UCSD-AML1 (cell line): ENCODE measurements at regions not wholly inside any gene's neighbourhood (a gene's known extent, or its start where the extent isn't known, plus 50 kb on each side); places are given as distances from the start of the nearest gene placed in this dataset.
"Not testable (repeated sequence)": the region's sequence is repeated elsewhere in the genome, so short reads cannot be mapped to it uniquely, and the experiment has no call there.

Source experiments
- DNase-seq: peaks from one replicate; lab custom pipeline; 2025; ENCODE audit not compliant: unreplicated experiment; lab: John Stamatoyannopoulos, UW

DNA sequence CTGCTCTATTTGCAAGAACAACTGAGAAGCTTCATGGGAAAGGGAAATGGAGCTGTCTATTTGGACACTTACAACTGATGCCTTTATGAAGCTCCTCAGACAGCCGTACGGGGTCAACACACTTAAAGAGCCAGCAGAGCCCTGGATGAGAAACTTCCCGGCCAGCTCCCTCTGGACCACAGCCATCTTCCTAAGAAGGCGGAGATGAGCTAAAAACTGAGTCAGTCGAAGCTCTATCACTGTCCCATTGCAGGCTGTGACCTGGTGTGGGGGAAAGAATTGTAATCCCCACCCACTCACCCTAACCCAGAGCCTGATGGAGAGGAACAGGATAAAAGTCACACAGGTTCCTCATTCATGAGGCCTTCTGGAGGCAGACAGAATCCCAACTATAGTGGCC, 360.4 kb upstream of the JARID2 start:
- DNase-seq: no peak

DNA sequence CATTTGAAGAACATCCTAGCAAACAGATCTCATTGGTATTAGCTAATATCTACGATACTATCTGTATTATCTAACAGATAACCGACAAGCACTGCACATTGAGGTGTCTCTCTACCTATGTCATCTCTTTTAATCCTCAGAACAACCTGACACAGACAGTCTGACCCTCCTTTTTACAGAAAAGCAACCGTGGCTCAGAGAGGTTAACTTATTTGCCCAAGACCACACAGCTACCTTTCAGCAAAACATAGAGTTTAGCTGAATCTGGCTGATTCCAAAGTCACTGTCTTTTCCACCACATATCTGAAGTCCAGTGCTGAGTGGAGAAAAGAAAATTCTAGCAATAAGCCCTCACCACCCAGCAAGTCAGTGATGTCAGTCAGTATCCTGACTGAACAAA, 358.7 kb upstream of the JARID2 start:
- DNase-seq: no peak

DNA sequence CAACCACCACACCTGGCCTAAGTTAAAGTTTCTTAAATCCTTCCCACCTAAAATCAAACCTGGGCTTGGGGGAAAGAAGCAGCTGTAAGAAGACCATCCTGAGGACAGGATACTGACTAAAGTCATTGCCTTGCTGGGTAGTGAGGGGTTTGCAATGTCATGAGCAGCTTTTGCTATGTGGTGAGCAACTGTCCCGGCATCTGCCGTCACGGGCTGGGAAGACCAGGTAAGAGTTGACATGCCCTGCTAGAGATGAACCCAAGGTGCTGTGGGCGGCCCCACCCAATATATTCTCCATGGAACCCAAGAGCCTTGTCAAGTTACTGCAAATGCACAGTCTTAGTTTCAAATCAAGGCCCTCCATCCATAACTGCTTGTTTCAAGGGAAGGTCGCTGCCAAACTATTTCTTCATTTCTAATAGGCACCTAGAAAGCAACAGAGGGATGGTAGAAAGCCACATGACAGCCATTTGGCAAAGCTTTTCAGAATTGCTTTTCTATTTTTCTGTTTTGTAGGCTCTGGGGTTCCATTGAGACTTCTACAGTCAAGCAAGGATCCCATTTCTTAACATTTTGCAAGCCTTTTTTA, 357.8 kb upstream of the JARID2 start:
- DNase-seq: no peak

DNA sequence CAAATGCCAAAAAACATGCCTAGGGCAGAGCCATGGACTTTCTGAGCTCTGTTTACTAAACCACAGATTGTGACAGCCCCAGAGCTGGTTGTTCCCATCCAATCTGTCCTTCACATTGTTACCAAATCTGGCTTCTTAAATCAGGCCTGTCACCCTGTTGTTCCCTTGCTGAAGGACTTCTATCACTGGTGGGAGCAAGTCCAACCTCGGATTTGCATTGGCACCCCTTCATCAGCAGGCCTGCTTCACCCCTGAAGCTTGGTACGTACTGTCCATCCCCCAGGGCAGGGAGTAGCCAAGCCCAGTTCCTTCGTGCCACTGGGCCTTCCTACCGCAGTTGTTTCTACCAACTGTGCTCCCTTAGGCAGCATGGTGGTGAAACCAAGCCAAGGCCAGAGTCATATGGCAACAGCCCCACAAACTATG, 357.3 kb upstream of the JARID2 start:
- DNase-seq: no peak

DNA sequence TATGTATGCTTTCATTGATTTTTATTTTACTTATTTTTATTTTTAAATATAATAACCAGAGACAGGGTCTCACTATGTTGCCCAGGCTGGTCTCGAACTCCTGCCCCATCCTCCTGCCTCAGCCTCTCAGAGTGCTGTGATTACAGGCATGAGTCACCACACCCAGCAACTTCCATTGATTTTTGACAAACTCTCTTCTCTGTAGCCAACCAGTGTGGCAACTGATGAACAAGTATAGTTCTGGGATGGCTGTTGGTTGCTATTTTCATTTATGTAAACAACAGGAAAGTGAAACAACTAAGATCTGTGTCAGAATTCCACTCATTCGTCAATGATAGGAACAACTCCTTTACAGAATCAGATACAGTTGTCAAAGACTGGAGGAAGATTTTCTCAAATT, 356.7 kb upstream of the JARID2 start:
- no peak for DNase-seq

DNA sequence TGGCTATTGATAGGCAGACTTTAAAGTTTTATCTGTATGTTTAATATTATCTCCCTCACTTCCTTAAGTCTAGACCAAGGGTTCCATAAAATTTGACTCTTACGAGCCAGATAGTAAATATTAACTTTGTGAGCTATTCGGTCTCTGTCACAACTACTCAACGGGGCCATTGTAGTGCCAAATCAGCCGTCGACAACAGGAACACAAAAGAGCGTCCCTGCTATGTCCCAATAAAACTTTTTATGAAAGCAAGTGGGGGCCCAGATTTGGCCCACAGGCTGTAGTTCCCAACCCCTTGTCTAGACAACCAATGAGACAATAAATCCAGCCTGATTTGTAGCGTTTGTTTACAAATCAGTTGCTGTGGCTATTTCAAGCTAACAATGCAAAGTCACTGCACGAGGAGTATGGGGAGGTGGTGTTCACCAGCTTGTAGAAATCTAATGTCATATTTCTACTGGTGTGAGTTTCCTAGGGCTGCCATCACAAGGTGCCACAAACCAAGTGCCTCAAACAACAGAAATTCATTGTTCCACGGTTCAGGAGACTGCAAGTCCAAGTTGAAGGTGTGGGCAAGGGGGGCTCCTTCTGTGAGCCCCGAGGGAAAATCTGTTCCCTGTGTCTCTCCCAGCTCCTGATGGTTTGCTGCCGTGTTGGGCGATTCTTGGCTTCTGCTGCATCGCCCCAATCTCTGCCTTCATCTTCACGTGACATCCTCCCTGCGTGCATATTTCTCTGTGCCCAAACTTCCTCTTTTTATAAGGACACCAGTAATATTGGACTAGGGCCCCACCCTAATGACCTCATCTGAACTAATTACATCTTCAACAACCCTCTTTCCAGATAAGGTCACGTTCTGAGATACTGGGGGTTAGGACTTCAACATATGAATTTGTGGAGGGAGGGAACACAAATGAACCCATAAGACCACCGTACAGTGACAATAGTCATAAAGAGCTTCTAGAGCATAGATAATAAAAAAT, 356.0 kb upstream of the JARID2 start:
- no peak for DNase-seq

DNA sequence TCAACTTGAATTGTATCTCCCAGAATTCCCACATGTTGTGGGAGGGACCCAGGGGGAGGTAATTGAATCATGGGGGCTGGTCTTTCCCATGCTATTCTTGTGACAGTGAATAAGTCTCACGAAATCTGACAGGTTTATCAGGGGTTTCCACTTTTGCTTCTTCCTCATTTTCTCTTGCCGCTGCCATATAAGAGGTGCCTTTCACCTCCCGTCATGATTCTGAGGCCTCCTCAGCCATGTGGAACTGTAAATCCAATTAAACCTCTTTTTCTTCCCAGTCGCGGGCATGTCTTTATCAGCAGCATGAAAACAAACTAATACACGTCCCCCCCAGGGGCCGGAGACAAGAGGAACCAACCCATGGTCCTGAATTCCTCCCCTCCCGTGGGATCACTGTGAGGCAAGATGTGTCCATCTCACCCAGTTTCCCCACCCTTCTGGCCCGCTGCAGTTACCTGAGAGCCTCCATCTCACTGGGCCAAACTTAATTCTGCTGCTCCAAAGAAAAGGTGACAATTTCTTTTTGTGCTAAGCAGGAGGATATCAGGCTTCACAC, 354.0 kb upstream of the JARID2 start:
- DNase-seq: not testable (repeated sequence)

DNA sequence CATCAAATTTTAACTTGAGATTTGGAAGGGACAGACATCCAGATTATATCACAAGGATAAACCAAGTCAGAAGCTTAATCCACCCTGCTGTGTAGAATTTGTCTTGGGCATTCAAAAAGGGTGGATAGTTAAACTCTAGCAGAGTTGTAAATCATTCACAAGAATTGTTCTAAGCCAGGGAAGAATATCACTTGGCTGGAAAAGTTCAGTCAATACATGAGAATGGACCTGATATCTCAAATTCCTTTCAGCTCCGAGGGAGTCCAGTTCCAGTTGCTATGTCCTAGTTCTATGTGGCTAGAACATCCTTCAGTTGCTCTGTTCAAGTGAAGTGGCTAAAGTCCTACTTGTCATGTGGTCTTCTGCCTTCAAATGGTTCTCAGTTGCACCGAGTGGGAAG, 351.8 kb upstream of the JARID2 start:
- DNase-seq: no peak

DNA sequence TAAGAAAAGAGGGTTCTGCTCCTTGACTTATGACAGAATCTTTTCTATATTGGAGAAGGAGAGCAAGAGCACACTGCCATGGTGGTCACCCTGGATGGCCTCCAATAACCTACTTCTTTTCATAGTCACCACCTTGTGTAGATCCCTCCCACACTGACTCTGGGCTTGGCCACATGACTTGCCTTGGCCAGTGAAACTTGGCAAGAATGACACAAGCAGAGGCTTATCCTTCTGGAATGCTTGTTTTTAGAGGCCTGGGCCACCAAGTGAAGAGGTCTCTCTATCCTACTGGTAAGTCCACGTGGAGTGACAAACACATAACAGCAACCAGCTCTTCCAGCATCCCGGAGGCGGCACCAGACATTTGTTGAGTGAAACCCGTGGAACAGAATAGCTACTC, 349.4 kb upstream of the JARID2 start:
- DNase-seq: no peak

DNA sequence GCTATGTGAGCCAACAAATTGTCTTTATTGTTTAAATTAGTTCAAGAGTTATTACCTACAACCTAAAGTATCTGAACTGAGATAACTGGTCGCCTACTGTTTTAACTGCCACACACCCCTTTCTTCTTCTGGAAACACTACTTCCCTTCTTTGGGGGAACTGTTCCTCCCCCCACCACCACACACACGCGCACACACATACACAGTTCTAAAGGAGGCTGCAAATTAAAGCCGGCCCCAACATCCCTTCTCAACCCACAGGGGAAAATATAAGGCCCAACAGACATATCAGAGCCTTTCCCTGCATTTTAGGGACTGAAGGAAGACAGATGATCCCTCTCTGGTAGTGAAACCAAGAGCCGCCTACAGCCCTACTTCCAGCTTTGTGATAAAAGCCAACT, 348.0 kb upstream of the JARID2 start:
- peak; percentile 39 for DNase-seq

DNA sequence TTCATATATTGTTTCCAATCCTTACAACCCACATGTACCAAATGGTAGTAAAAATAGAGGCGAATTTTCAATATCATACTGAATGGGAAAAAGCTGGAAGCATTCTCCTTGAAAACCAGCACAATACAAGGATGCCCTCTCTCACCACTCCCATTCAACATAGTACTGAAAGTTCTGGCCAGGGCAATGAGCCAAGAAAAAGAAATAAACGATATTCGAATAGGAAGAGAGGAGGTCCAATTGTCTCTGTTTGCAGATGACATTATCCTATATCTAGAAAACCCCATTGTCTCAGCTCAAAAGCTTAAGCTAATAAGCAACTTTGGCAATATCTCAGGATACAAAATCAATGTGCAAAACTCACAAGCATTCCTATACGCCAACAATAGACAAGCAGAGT, 346.4 kb upstream of the JARID2 start:
- not testable (repeated sequence) for DNase-seq

DNA sequence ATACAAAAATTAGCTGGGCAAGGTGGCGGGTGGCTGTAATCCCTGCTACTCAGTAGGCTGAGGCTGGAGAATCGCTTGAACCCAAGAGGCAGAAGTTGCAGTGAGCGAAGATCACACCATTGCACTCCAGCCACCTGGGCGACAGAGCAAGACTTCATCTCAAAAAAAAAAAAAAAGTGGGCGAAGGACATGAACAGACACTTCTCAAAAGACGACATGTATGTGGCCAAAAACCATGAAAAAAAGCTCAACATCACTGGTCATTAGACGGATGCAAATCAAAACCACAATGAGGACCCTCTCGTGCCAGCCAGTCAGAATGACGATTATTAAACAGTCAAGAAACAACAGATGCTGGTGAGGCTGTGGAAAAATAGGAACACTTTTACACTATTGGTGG, 344.9 kb upstream of the JARID2 start:
- DNase-seq: no peak

DNA sequence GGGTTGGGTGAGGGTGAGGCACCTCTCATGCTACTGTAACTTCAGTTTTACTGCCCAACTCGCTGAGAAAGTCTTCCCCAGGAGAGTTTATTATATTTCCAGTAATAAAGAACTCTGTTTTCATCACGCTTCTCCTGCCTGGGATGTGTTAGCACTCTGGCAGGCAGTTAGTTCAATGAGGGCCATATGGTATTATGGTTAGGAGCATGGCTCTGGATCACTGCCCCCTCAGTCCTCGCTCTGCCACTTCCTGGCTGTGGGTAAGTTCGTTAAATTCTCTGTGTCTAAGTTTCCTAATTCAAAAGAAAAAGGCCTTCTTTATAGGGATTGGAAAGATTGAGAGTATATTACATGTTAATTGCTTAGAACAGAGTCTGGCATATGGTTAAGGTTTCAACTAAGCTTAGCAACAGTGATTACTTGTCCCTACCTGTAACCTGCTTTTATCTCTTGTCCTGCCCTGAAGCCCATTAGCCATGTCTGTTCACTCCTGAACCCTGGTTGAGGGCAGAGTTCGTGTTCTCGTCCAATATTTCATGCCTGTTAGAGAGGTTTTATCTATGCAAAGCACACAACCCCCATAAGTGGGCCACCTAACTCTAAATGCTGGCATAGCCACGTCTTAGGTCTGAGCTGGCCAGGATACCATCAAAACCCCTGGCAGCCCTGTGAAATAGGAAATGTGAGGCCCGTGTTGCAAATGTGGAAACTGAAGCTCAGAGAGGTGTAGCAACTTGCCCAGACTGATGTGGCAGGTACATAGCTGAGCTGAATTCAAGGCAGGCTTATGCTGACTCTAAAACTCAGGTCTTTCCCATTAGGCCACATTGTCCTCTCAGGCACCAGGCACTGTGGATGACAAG, 342.5 kb upstream of the JARID2 start:
- DNase-seq: no peak

DNA sequence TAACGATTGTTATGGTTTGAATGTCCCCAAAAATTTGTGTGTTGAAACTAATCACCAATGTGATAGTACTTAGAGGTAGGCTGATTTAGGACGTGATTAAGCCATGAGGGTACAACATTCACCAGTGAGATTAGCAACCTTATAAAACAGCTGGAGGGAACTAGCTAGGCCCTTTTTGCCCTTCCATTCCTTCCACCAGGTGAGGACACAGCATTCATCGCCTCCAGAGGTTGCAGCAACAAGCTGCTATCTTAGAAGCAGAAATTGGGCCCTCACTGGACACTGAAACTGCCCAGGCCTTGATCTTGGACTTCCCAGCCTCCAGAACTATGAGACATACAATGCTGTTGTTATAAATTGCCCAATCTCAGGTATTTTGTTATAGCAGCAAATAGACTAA, 340.7 kb upstream of the JARID2 start:
- no peak for DNase-seq

DNA sequence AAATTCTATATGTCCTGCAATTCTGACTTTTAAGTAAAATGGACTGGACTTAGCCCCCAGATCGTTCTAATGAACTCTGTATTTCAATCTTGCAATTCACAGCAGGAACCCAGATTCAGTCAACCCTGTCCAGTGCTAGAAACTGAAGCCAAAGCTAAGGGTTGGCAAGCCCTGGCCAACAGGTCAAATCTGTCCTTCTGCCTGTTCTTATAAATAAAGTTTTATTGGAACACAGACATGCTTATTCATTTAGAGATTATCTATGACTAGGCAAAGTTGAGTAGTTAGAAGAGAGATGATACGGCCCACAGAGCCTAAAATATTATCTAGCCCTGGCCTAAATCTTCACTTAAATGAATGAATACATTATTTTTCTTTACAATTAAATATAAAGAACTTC, 339.2 kb upstream of the JARID2 start:
- DNase-seq: no peak

DNA sequence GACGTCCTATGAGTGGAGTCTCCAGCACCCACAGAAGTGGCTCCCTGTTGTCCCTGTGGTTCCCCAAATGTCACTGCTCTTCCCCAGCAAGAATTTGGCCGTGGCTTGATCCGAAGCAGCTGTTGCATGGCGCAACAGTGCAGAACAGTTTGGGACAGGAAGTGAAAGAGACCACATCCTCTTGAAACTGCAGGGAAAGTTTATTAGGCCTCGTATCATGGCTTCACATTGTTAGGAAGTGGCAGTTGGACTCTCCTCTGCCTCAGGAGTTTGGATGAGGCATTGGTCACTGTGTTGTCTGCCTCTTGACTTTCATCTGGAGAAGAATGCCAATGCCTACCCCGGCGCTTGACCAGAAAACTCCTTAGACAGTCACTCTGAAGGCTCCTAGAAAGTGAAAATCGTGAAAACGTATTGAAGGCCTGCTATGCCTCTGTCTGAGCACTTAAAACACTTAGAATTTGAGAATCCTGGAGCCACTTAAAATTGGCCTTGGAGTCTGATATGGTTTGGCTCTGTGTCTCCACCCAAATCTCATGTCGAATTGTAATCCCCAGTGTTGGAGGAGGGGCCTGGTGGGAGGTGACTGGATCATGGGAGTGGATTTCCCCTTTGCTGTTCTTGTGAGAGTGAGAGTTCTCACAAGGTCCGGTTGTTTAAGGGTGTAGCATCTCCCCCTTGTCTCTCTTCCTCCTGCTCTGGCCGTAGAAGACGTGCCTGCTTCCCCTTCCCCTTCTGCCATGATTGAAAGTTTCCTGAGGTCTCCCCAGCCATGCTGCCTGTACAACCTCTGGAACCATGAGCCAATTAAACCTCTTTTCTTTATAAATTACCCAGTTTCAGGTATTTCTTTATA, 334.9 kb upstream of the JARID2 start:
- peak; percentile 73 for DNase-seq

DNA sequence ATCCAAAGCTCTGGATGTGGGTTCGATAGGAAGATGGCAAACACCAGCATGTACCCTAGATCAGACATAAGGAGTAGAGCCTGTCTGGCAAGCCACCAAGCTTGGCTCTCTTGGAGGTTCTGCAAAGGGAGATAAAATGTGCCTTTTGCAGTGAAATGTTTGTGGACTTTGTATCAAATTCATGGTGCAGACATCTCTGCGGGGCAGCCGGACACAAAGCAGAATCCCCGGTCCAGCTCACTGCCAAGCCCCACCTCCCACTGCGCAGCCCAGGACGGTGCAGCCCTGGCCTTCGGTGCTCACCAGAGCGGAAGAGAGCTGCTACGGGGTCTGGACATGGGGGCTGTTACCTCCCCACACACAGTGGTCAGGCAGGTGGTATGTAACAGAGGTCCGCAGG, 333.6 kb upstream of the JARID2 start:
- DNase-seq: no peak

DNA sequence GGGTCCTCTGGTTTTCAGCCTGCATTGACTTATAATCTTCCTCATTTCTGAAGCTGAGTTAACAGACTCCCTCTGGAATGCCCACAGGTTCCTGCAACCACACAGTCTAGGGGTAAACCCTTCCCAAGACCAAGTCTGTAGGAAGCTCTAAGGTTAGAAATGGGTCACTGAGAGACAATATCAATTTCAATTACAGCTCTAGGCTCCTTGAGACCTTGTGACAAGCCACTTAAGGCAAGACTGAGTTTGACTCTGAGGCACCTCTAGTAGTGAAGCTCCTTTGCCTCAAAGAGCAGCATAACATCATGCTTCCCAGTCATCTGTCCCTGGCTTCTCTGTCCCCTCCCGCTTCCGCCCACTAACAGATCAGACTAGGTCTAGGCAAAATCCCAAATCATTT, 333.2 kb upstream of the JARID2 start:
- no peak for DNase-seq

DNA sequence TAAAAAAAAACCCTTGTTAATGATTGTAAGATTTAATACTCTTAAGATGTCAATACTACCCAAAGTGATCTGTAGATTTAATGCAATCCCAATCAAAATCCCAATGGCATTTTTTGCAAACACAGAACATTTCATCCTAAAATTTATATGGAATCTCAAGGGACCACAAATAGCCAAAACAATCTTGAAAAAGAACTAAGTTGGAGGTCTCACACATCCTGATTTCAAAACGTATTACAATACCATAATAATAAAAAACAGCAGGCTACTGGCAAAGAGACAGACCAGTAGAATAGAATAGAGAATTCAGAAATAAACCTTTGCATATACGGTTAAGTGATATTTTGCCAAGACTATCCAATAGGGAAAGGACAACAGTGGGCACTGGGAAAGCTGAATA, 331.9 kb upstream of the JARID2 start:
- no peak for DNase-seq
